Liver (tissue), 8 donors: ENCODE measurements at regions not wholly inside any gene's neighbourhood (a gene's known extent, or its start where the extent isn't known, plus 50 kb on each side); places are given as distances from the start of the nearest gene placed in this dataset.

Source experiments
- DNase-seq: peaks from one replicate; pipeline ENCODE4 v3.0.0-alpha.2; 2017; ENCODE audit warnings: low spot score
- H3K27ac ChIP-seq, 2 donors: one replicate each; pipeline ENCODE4 v1.7.0; 2013; ENCODE audit warnings: inconsistent platforms in 2 of 2, low read length in 2 of 2, control low read depth in 1 of 2, low read depth in 1 of 2, mild to moderate bottlenecking in 1 of 2
- H3K27me3 ChIP-seq, 4 donors: one replicate each; pipeline versions ENCODE4 v1.6.1 to v1.7.0; 2013; ENCODE audit warnings: low read length in 3 of 4, inconsistent platforms in 1 of 4, mild to moderate bottlenecking in 1 of 4, moderate library complexity in 1 of 4; ENCODE audit not compliant: control insufficient read depth in 4 of 4, insufficient read depth in 4 of 4
- H3K36me3 ChIP-seq, 4 donors: one replicate each; pipeline versions ENCODE4 v1.6.1 to v1.7.0; 2013; ENCODE audit warnings: low read length in 3 of 4, mild to moderate bottlenecking in 3 of 4, low read depth in 1 of 4, moderate library complexity in 1 of 4; ENCODE audit not compliant: control insufficient read depth in 4 of 4, insufficient read depth in 3 of 4
- H3K4me1 ChIP-seq, 4 donors: one replicate each; pipeline versions ENCODE4 v1.6.1 to v1.7.0; 2013; ENCODE audit warnings: low read length in 3 of 4, mild to moderate bottlenecking in 3 of 4, moderate library complexity in 1 of 4; ENCODE audit not compliant: control insufficient read depth in 4 of 4, insufficient read depth in 4 of 4
- H3K4me3 ChIP-seq, 3 donors: one replicate each; pipeline versions ENCODE4 v1.6.1 to v1.7.0; 2013; ENCODE audit warnings: low read length in 3 of 3, control low read depth in 1 of 3, low read depth in 1 of 3, mild to moderate bottlenecking in 1 of 3
- H3K9ac ChIP-seq, 2 donors: one replicate each; pipeline ENCODE4 v1.7.0; 2013; ENCODE audit warnings: low read length in 2 of 2, mild to moderate bottlenecking in 2 of 2, moderate library complexity in 2 of 2, control low read depth in 1 of 2, low read depth in 1 of 2
- H3K9me3 ChIP-seq, 4 donors: one replicate each; pipeline versions ENCODE4 v1.6.1 to v1.7.0; 2013; ENCODE audit warnings: low read length in 3 of 4; ENCODE audit not compliant: control insufficient read depth in 4 of 4
- ATF3 ChIP-seq: IDR thresholded peaks from 2 replicates; pipeline ENCODE4 v1.6.1; 2016; ENCODE audit warnings: antibody characterized with exemption
- CTCF ChIP-seq: fragments of 150-350 bp; IDR thresholded peaks from 2 replicates; pipeline ENCODE4 v1.5.1; 2017; ENCODE audit warnings: improper control_type of control experiment, low read depth, low read length; ENCODE audit not compliant: missing input control
- EGR1 ChIP-seq, 2 donors: IDR thresholded peaks; 2 replicates each; pipeline ENCODE4 v1.6.1; 2016 to 2018; ENCODE audit warnings: antibody characterized with exemption in 2 of 2, low read depth in 2 of 2
- FOXA1 ChIP-seq: IDR thresholded peaks from 2 replicates; pipeline ENCODE4 v1.6.1; 2016; ENCODE audit warnings: antibody characterized with exemption
- FOXA2 ChIP-seq: IDR thresholded peaks from 2 replicates; pipeline ENCODE4 v1.6.1; 2016; ENCODE audit warnings: antibody characterized with exemption
- GABPA ChIP-seq, 2 donors: IDR thresholded peaks in 1 of 2; conservative IDR thresholded peaks in 1 of 2; 2 replicates each; pipeline ENCODE4 v1.6.1; 2016; ENCODE audit warnings: antibody characterized with exemption in 2 of 2, mild to moderate bottlenecking in 1 of 2, moderate library complexity in 1 of 2
- HNF4A ChIP-seq, 2 donors: conservative IDR thresholded peaks; 2 replicates each; pipeline ENCODE4 v1.6.1; 2016; ENCODE audit warnings: antibody characterized with exemption in 2 of 2, mild to moderate bottlenecking in 2 of 2
- HNF4G ChIP-seq: IDR thresholded peaks from 2 replicates; pipeline ENCODE4 v1.6.1; 2016; ENCODE audit warnings: antibody characterized with exemption
- JUND ChIP-seq, 2 donors: IDR thresholded peaks; 2 replicates each; pipeline ENCODE4 v1.6.1; 2016; ENCODE audit warnings: antibody characterized with exemption in 2 of 2
- MAX ChIP-seq: IDR thresholded peaks from 2 replicates; pipeline ENCODE4 v1.6.1; 2016; ENCODE audit warnings: antibody characterized with exemption
- NR2F2 ChIP-seq: IDR thresholded peaks from 2 replicates; pipeline ENCODE4 v1.6.1; 2016; ENCODE audit warnings: antibody characterized with exemption
- RAD21 ChIP-seq, 2 donors: IDR thresholded peaks; 2 replicates each; pipeline ENCODE4 v1.6.1; 2016; ENCODE audit warnings: antibody characterized with exemption in 2 of 2, mild to moderate bottlenecking in 2 of 2
- REST ChIP-seq: IDR thresholded peaks from 2 replicates; pipeline ENCODE4 v1.6.1; 2016; ENCODE audit warnings: antibody characterized with exemption, mild to moderate bottlenecking
- RXRA ChIP-seq, 2 donors: IDR thresholded peaks; 2 replicates each; pipeline ENCODE4 v1.6.1; 2017 to 2018; ENCODE audit warnings: antibody characterized with exemption in 2 of 2, mild to moderate bottlenecking in 1 of 2
- SP1 ChIP-seq: IDR thresholded peaks from 2 replicates; pipeline ENCODE4 v1.6.1; 2018; ENCODE audit warnings: antibody characterized with exemption, mild to moderate bottlenecking
- TAF1 ChIP-seq: conservative IDR thresholded peaks from 2 replicates; pipeline ENCODE4 v1.6.1; 2016; ENCODE audit warnings: antibody characterized with exemption, mild to moderate bottlenecking
- YY1 ChIP-seq: IDR thresholded peaks from 2 replicates; pipeline ENCODE4 v1.6.1; 2016; ENCODE audit warnings: antibody characterized with exemption, mild to moderate bottlenecking
- ZBTB33 ChIP-seq: IDR thresholded peaks from 2 replicates; pipeline ENCODE4 v1.6.1; 2016; ENCODE audit warnings: antibody characterized with exemption
- WGBS: extraction: QIAGEN DNeasy Blood & Tissue Kit; methylation state at CpG from one replicate; pipeline ENCODE4 v1.1.7; 2013; 5-methylcytosine and 5-hydroxymethylcytosine counted together
- donor health status: healthy.
- donor health status: healthy.
- donor health status: healthy.
- donor health status: healthy.
- donor health status: healthy.

GRCh38 chr4:65023883-65024670 lies 614.8 kb upstream of the TECRL start:
- WGBS, result 59% methylated on average over 3 of the region's 3 CpGs
- Histone ChIP-seq H3K4me1 (no peaks in the 10 kb centered on the region), H3K27me3 (no peaks in the 10 kb centered on the region), H3K9me3 (no peaks in the 10 kb centered on the region), H3K36me3 (no peaks in the 10 kb centered on the region), H3K9ac (no peak overlapping the region), H3K4me3 (no peak overlapping the region), H3K27ac (no peak overlapping the region)
- DNase-seq, result no peak
- TF ChIP-seq NR2F2 (no peak), TAF1 (no peak), HNF4A (conservative IDR thresholded peaks at IDR 0.05) (no peak), FOXA1 (no peak), RAD21 (IDR thresholded peaks at IDR 0.05) (no peak), RXRA (IDR thresholded peaks at IDR 0.05) (no peak), EGR1 (IDR thresholded peaks at IDR 0.05; ENCODE audit: low read depth in 2 of 2) (no peak), HNF4G (no peak), YY1 (no peak), SP1 (no peak), MAX (no peak), REST (no peak), JUND (IDR thresholded peaks at IDR 0.05) (no peak), FOXA2 (no peak), ZBTB33 (no peak), CTCF (no peak), ATF3 (no peak), GABPA (IDR thresholded peaks at IDR 0.05 in 1 of 2, conservative IDR thresholded peaks at IDR 0.05 in 1 of 2) (no peak)
